H54 (cell line): ENCODE measurements at regions not wholly inside any gene's neighbourhood (a gene's known extent, or its start where the extent isn't known, plus 50 kb on each side); places are given as distances from the start of the nearest gene placed in this dataset.
"Not testable (repeated sequence)": the region's sequence is repeated elsewhere in the genome, so short reads cannot be mapped to it uniquely, and the experiment has no call there.

Source experiments
- DNase-seq: peaks from one replicate; pipeline ENCODE4 v3.0.0; 2011; ENCODE audit warnings: low spot score, mixed read lengths; ENCODE audit not compliant: insufficient read length
- FAIRE-seq: peaks from 3 replicates; lab custom pipeline; 2011; peaks lifted over from hg19 to GRCh38; lab: Jason Lieb, UNC
- POLR2A ChIP-seq: IDR thresholded peaks from 2 replicates; pipeline ENCODE4 v1.6.1; 2011; ENCODE audit warnings: low read depth, mild to moderate bottlenecking, low read length

DNA sequence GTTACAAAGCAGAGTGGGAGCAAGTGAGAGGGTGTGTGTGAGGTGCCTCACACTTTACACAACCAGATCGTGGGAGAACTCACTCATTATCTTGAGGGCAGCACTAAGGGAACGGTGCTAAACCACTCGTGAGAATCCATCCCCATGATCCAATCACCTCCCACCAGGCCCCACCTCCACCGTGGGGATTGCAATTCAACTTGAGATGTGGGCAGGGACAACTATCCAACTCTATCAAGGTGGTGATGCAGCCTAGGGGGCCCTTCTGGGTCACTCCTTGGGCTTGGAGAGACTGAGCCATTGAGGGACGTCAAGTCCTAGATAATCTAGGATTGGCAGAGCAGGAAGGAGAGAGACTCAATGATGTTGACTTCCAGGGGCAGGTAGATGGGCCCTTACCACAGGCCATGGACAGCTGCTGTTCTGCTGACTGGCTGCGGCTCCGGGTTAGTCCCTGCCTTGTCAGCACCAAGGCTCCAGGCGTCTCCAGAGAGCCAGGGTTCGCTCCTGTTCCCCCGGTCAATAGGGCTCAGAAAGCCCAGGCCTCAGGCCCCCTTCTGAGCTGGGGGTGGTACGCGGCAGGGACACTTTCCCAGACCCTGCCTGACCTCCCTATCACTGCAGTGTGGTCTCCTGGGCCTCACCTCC lies 193.2 kb upstream of the HS6ST1 start:
- DNase-seq (no peak), FAIRE-seq (no peak)
- TF ChIP-seq POLR2A = no peak

DNA sequence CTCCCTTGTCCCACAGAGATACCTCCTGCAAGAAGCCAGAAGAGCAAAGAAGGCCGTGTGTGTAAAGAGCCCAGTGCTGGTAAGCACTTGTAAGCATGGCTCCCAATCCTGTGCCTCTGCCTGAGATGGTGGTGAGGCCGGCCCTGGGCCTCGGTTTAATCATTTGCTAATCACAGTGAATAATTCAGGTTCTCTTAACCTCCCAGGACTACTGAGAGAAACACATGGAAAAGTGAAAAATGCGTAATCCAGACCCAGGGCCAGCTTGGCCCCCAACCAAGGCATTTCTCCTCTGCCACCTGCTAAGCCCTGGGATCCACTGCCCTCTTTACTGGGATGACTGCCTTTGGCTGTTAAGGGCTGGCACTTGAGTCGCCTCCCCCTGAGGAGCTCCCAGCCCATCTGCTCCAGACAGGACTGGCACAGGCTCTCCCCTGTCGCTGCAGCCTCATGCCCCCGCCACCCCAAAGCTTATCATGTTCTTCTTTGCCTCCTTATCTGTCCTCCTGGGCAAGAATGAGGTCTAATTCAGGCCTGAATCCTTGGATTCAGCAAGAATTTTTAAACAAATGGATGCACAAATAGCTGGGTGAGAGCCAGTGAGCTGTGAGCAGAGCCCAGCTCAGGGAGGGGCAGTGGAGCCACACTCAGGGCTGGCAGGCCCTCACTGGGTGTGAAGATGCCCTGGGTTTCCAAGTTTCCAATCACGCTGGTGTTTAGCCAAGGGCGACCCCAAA lies 193.9 kb upstream of the HS6ST1 start:
- no peak for FAIRE-seq
- TF ChIP-seq POLR2A = no peak
- DNase-seq = no peak

DNA sequence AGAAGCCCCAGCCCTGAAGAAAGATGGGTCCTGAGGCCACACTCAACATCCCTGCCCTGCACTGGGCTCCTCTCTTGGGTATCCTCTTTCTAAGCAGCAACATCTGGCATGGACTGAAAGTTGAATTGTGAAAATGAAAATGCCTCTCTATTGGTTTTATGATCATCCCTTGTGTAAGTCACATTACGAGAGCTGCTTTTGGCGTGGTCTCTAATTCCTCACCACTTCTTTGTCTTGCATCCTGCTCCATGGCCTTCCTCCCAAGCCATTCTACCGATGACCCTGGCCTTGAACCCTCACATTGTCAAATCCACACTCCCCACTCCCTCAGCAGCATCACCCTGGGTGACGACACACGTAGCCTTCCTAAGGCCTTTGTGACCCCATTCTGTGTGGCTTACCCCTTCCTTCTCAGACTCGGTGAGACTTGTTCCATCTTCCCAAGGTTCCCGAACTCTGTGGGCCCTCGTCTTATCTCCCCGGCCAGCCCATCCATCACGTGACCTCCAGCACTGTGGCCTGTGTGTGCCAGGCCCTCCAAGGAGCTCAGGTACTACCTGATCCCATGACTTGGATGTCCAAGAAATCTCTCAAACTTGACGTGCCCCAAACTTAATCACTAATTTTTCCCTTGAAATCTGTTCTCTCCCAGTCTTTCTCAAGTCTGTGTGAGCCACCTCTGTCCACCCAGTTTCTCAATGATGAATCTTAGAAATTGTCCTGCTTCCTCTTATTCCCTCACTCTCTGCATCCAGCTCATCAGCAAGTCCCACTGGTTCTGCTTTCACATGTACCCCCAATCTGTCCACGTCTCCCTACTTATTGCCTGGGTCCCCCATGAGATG lies 194.7 kb upstream of the HS6ST1 start:
- FAIRE-seq (no peak), DNase-seq (no peak)
- no peak for TF ChIP-seq POLR2A

DNA sequence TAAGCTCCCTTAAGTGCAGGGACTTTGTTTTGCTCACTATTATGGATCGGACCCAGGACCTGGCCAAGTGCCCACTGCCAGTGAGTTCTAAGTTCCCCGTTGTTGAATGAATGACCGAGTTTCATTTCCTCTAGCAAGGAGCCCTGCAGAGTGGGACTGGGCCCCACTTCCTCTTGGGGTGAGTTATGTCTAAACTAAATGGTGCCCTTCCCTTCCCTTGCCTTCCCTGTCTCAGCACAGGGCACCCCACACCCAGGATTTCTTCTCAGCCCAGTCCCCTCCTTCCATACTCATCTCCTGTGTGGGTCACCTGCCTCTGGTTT lies 195.3 kb upstream of the HS6ST1 start:
- FAIRE-seq (no peak), DNase-seq (no peak)
- TF ChIP-seq POLR2A = no peak

DNA sequence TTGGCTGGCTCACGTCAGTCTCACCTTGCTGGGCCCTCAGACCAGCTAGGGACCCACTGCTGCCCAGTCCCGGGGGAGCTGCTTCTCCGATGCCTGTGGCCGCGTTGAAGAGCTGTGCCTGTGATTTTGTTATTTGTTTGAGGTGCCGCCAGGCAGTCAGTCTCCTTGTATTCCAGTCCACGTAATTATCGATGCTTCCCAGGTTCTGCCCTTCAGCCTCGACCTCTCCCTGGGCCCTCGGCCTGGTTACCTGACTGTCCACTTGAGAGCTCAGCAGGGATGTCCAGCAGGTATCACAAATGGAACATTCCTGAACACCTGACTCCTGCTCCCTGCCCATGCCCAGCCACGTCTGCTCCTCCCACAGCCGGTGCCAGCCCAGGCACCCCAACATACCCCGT lies 195.9 kb upstream of the HS6ST1 start:
- TF ChIP-seq POLR2A = no peak
- FAIRE-seq (no peak), DNase-seq (no peak)

DNA sequence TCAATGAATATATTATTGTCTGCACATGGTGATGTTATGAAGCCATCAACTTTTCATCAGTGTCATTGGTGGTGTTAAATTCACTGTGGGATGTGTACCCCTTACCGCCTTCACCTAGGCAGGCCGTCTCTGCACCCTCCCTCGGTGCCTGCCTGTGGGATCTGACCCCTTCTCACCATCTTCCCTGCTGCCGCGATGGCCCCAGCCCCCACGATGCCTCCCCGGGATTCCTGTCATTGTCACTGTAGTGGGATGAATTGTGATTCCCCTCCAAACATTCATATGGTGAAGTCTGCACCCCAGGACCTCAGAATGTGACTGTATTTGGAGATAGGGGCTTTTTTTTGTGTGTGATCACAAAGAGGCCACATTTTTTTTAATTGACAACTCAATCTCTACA lies 198.3 kb upstream of the HS6ST1 start:
- FAIRE-seq (no peak), DNase-seq (no peak)
- TF ChIP-seq POLR2A = no peak

DNA sequence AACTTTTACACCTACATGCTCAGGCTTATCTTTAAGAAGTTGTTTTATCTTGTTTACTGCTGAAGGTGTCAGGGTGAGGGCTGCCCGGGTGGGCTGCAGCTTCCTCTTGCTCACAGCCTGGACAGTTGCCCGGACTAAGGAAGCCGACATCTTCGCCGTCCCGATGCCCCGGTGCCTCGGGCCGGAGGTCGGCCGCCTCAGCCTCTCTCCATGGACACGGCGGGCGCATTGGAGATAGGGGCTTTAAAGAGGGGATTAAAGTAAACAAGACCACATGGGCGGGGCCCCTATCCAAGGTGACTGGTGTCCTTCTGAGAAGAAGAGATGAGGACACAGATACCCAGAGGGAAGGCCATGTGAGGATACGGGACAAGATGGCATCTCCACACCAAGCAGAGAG lies 200.4 kb upstream of the HS6ST1 start:
- DNase-seq, FAIRE-seq: not testable (repeated sequence)

DNA sequence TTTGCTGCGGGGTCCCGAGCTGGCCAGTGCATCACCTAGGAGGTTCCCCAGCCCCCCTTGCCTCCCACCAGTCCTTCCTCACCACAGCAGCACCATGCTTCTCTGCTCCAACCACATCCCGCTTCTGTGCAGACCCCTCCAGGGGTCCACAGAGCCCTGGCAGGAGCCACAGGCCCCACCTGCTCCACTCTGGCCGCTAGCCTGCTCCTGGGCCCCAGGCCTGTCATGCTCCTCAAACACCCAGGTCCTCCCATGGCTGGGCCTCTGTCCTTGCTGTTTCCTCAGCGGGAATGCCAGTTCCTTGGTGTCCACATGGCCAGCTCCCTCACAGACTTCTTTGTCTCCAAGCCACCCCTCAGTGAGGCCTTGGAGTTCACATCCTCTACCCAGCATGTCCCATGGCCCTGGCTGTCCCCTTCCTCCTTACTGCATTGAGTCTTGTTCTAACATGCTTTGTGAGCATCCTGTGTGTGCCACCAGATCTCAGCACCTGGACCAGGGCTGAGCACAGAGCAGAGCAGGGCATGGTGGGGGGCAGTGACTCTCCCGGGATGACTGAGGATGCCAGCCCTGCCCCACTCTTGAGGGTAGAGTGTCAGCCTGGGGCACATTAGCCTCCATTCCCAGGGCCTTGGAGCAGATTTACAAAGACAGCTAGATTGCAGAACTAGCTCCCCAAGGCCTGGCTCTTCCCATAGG lies 201.0 kb upstream of the HS6ST1 start:
- DNase-seq = no peak
- no peak for TF ChIP-seq POLR2A
- no peak for FAIRE-seq

DNA sequence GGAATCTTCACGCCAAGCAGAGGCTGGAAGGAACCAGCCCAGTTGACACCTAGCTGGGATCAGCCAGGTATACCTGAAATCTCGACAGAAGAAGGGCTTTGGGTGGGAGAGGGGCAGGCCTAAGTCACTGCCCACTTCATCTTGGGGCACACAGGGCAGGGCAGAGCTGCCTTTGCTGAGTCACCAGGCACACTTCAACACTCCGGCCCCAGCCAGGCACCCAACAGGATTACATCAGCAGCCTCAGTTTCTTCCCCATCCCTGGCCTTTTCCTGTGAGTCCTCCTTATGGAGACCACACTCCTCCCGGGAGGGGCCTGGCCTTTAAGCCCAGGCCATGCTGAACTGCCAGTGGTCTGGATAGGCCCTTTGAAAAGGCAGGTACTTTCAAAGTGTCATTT lies 201.7 kb upstream of the HS6ST1 start:
- FAIRE-seq = no peak
- no peak for DNase-seq
- TF ChIP-seq POLR2A = no peak

DNA sequence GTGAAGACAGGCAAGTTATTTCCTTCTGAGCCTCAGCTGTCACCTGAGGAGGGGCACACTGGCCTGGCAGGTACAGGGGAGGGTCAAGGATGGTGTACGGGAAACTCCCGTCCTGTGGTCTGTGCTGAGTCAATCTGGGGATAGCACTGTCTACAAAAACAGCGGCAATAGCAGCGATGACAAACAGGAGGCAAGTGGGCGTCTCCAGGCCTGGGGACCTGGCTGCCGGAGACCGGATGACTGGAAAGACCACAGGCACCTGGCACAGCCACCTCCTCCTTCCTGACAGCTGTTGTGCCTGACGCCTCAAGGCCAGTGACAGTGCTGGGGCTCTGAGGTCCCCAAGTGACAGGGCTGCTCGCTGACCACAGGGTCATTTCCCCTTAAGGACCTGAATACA lies 202.1 kb upstream of the HS6ST1 start:
- TF ChIP-seq POLR2A = no peak
- DNase-seq (no peak), FAIRE-seq (no peak)

DNA sequence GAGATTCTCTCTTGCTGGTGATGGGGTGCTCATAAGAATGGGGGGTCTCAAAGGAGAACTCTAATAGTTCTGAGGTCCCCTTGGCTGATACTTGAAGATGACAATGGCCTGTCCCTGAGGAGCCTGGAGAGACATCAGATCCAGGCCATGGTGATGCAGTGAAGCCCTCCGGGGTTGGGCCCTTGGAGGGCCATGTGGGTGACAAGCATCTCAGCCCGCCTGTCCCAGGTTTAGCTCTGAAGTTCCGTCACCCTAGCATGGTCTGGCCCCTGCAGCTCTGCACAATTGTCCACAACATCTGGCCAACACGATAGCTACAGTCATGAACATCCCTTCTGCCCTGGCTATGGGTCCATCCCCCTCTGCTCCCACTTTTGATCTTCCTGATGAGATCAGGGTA lies 202.8 kb upstream of the HS6ST1 start:
- TF ChIP-seq POLR2A = no peak
- FAIRE-seq = no peak
- no peak for DNase-seq

DNA sequence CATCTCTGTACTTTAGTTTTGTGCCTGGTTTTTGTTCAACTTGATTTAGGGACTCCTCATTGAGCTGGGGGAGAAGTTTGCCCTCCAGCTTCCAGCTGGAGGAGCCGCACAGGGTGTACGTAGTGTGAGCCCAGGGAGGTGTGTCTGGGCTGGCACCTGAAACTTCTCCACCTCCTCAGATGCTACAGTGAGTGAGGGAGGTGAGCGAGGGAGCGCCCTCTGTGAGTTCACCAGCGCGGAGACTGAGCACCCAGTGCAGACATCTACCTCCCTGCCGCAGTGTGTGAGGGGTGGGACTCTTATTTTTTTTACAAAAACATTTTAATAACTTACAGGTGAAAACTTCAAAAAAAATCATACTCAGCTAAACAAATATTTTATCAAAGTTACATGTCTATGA lies 204.2 kb upstream of the HS6ST1 start:
- FAIRE-seq (no peak), DNase-seq (no peak)
- TF ChIP-seq POLR2A = no peak

DNA sequence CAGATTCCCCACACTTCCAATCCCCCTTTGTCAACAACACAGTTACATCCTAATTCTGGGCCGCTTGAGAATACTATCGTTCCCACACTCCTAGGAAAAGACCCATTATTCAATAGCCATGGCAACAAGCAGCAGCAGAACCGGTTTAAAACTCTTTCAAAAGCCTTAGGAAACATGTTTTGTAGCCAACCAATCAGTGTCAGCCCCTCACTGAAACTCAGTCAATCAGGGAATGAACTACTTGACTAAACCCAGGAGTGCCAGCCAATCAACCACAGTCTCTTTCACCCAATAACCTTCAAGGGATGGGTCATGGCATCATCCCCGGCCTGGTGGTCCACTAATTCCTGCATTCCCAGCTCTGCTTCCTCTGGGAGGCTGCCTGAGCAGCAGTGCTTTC lies 204.8 kb upstream of the HS6ST1 start:
- no peak for TF ChIP-seq POLR2A
- DNase-seq (no peak), FAIRE-seq (no peak)

DNA sequence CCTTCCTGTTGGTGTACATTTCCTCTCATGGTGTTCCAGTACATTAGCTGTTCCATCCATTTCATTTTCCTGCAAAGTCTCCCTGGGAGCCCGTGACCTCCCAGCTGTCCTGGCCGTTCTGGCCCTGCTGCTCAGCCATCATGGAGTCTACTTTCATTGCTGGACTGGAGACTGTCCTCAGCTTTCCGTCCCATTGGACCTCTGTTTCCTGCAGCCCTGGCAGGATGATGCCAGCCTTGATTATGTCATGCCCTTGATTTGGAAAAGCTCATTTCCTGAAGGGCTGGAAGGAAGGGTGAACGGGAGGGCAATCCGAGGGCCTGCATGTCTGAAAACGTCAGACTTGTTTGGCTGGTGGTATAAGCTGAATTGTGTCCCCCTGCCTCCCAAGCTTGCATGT lies 205.5 kb upstream of the HS6ST1 start:
- DNase-seq (no peak), FAIRE-seq (no peak)
- no peak for TF ChIP-seq POLR2A
